ENCODE measurements at regions not wholly inside any gene's neighbourhood (a gene's known extent, or its start where the extent isn't known, plus 50 kb on each side); places are given as distances from the start of the nearest gene placed in this dataset.

GRCh38 chr6:30806581-30807183 lies 62.3 kb upstream of the IER3 start:
- no peak for DNase-seq

GRCh38 chr6:30804333-30804732 lies 60.0 kb upstream of the IER3 start:
- no peak for DNase-seq

DNA sequence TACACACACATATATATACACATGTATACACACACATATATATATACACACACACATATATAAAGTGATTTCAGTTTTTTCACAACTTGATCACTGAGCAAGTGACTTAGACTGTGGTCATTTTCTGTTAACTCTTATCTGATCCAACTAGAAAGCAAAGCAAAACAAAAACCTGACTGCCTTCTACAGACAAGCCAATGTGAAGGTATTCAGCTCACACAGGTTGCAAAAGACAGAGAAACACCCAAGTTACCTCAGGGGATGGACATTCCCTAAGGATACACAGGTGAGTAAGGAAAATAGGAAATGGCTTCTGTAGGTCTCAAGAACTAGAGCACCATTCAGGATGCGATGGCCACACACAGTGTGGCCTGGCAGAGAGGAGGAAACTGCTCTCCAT lies 58.4 kb upstream of the IER3 start:
- DNase-seq: no peak

DNA sequence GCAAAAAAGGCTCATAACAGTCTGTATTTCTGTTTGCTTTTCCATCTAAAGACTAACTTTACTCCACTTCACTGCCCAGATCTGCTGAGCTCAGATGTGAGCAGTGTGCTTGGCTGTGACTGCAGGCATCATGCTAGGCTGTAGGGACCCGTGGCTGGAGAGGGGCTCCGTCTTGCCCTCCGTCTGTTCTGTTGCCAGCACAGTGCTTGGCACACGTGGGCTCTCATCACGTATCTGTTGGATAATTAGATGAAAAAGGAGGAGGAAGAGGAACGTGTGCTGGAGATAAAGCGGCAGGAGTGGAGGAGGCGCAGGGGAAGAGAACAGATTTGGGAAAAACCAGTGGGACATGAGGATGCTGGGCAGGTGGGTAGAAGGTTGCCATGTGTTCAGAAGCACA lies 57.6 kb upstream of the IER3 start:
- DNase-seq: no peak

- no peak for DNase-seq
Measured at GRCh38 chr6:30800871-30801270, 56.5 kb upstream of the IER3 start.

DNA sequence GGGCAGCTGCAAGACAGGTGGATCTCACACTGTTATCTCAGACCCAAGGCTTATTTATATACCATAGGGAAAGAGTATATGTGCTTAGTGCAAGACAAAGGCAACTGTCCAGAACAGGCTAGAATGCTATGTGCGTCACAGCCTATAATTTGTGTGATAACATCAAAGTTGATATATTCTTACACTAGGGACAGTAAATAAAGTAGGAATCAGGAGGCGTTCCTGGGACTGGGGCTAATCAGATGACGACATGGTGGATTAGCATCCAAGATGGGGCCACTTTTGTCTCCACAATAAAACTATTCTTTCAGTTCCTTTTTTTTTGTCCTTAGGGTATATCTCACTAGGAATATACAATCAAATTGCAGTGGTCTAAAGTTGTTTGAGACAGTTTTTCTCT lies 54.9 kb upstream of the IER3 start:
- DNase-seq: no peak

DNA sequence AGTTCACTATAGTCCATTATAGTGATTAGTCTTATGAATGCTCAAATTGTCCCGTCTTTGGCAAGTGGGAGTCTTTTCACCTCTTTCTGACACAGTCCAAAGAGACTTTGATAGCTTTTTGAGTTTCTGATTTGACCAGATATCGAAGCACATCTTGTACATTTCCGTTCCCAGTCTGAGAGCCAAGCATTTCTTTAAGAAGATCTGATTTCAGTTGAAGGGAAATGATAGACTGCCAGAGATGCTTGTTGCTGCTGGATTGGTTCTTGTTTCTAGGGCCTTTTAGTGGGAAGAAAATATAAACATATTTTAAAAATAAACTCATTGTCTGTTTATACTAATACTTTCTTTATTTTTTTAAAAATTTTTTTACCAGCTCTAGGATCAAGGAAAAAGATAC lies 54.1 kb upstream of the IER3 start:
- DNase-seq: no peak

DNA sequence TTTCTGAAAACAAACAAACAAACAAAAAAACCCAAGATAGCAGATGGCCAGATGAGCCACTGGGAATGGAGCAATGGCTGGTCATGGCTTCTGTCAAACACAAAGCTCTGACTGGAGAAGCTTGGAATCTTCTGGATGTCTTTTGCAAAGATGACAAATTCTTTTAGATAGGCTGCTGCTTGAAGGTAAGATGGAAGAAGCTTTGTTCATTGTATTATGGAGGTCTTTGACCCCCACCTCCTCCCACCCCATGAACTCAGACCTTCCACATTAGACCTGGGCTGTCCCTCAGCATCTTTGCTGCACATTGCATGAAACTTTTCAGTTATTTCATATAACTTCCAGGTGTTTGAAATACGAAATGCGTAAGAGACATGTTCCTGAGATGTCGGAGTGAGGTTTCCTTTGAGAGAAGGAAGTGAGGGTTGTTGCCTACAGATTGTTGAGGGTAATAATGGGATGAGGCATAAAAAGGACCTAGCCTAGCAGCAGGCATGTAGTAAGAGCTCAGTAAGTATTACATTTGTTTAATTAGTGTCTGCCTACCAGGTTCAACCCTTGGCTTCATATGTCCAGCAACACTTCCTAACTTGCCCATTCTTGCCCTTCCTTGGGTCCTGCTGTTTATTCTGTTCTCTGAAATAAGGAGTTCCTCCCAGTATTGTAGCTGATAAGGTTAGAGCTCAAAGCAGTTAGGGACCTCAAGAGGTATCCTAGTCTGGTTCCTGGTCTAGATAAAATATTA lies 51.4 kb upstream of the IER3 start:
- DNase-seq: no peak
